ENCODE measurements at regions not wholly inside any gene's neighbourhood (a gene's known extent, or its start where the extent isn't known, plus 50 kb on each side); places are given as distances from the start of the nearest gene placed in this dataset.
A peak's percentile ranks its signal among the peaks of the same experiment; 100 is the strongest.

DNA sequence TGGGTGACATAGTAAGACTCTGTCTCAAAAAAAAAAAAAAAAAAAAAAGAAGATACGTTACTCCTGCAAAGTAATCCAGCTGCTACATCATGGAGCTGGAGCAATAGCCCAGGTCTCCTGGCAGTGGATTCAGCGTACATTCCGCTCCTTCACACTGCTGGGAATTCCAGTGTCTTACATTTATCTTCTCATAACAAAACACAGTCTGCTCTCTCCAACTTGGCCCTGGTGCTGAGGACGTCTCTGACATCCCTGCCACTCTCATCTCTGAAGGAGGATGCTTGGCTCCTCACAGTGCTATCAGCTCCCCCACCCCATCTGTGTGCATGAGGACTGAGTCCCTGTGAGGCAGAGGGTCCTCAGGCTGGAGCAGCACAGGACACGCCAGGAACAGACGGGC, 529.8 kb downstream of the CD83 start:
- TF ChIP-seq CTCF (IDR thresholded peaks at IDR 0.05) (no peak), POLR2AphosphoS5 (IDR thresholded peaks at IDR 0.05) (peak in 1 of 3 donors; percentile 29), EP300 (IDR thresholded peaks at IDR 0.05) (no peak)
